ENCODE measurements at regions not wholly inside any gene's neighbourhood (a gene's known extent, or its start where the extent isn't known, plus 50 kb on each side); places are given as distances from the start of the nearest gene placed in this dataset.
"Not testable (repeated sequence)": the region's sequence is repeated elsewhere in the genome, so short reads cannot be mapped to it uniquely, and the experiment has no call there.

DNA sequence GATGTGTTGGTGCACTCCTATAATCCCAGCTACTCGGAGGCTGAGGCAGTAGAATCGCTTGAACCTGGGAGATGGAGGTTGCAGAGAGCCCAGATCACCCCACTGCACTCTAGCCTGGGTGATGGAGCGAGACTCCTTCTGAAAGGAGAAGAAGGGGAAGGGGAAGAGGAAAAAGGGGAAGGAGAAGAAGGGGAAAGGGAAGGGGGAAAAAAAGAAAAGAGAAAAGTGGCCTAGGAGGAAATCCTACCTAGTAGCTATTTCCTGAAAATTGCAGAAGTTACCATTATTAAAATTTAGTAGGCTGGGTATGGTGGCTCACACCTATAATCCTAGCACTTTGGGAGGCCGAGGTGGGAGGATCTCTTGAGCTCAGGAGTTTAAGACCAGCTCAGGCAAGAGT is 67.4 kb downstream of the ARRDC3 start:
- no peak for DNase-seq (ENCODE audit: low read depth)

- peak; percentile 27 for DNase-seq (ENCODE audit: low read depth)
Measured at GRCh38 chr5:91313757-91314673, 69.1 kb downstream of the ARRDC3 start.

DNA sequence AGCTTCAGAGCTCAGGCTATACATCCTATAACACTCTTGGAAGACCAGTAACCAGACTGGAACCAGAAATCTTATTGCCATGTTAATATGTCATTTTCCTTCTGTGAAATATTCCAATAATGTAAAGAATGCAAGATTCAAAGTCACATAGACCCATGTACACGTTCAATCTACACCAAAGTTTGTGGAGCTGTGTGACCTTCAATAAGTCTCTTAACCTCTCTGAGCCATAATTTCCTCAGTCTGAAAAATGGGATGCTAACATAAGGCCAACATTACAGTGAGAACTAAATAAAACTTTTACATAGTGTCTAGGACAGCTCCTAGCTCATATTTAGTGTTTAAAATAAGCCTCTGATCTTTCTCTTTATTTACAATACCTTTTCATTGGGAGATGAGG is 70.4 kb downstream of the ARRDC3 start:
- DNase-seq (ENCODE audit: low read depth) = no peak

- no peak for DNase-seq (ENCODE audit: low read depth)
Measured at GRCh38 chr5:91311697-91312501, 71.2 kb downstream of the ARRDC3 start.

DNA sequence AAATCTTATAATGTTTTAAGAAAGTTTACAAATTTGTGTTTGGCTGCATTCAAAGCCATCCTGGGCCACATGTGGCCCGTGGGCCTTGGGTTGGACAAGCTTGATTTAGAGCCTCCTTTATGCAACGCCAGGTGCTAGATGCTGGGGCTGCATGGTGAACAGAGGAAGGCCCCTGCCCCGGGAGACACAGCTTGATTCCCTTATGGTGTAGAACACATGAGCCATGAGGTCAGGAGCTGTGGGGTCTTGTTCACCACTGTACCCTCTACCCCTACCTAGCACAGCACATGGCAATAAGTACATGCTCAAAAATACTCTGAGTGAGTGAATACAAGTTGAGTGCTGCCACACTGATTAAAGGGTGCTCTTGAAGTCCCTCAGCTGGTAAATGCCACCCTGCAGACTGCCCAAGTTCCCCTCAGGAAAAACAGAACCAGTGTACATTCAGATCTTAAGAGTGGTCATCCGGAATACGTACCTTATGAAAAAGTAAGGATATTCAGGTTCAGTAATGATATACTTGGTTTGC is 71.9 kb downstream of the ARRDC3 start:
- DNase-seq (ENCODE audit: low read depth) = no peak

- DNase-seq (ENCODE audit: low read depth) = not testable (repeated sequence)
Measured at GRCh38 chr5:91308157-91308556, 75.0 kb downstream of the ARRDC3 start.

DNA sequence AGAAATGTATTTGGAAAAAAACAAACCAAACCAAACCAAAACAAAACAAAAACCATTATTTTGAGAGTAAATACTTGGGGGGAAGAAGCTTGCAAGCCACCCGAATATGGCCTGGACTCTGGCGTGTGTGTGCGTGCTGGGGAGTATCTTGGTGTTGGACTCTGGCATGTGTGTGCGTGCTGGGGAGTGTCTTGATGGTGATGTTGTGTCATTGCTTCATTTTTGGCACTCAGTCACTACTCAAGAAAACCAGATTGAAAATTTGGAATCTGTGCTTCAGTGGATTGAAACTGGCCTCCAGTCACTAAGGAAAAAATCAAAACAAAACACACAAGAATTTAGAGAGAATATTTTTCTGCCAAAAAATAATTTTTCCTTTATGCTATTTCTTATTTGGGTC is 76.1 kb downstream of the ARRDC3 start:
- DNase-seq (ENCODE audit: low read depth) = no peak

- DNase-seq (ENCODE audit: low read depth) = no peak
Measured at GRCh38 chr5:91306497-91306896, 76.6 kb downstream of the ARRDC3 start.

DNA sequence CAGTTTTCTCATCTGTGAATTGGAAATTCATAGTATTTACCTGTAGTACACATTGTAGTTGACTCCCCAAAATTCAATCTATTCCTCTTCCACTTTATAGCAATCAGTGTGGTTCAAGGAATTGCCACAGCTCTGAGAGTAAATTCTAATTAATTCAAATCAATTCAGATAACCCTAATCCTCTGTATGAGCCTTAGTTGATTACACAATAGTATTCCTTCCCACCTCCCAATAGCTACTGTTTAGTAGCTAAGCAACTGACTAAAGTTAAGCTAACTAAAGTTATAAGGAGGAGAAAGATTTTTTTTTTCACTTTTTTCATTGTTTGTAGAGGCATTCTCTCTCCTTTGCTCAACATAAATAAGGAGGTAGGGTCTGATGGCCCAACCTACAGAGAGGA is 77.5 kb downstream of the ARRDC3 start:
- no peak for DNase-seq (ENCODE audit: low read depth)

- DNase-seq (ENCODE audit: low read depth) = not testable (repeated sequence)
Measured at GRCh38 chr5:91304015-91304414, 79.1 kb downstream of the ARRDC3 start.

DNA sequence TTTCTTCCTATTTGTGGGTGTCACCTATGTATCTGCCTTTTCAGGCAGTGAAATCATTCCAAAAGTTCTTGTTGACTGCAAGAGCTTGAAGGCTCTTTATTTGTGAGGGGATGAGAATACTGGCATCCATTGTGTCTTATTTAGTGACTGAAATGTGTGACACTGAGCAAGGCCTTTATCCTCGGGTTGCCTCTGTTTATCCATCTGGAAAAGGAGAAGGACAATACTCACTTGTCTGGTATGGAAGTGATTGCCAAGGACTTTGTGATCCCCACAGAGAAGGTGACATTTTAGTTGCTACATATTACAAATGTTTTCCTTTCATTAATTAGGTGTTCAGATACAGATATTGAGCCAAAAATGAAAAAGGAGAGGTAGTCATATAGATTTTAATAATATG is 80.2 kb downstream of the ARRDC3 start:
- no peak for DNase-seq (ENCODE audit: low read depth)

DNA sequence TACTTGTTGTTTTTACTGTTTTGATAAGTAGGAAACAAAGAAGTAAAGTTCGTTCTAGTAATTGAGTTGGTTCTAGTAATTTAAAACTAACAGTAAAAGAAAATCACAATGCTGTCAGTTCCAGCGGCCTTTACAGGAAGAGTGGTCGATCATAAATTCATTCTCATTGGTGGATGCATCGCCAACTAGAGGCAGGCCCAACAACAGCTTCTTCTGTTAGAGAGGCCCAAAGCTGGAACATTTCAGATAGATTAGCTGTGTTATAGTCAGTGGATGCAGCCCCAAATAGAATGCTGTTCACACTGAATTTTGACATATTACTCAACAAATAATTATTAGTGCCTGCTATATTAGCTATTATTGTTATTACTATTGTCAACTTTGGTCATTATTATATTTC is 80.8 kb downstream of the ARRDC3 start:
- DNase-seq (ENCODE audit: low read depth) = no peak

DNA sequence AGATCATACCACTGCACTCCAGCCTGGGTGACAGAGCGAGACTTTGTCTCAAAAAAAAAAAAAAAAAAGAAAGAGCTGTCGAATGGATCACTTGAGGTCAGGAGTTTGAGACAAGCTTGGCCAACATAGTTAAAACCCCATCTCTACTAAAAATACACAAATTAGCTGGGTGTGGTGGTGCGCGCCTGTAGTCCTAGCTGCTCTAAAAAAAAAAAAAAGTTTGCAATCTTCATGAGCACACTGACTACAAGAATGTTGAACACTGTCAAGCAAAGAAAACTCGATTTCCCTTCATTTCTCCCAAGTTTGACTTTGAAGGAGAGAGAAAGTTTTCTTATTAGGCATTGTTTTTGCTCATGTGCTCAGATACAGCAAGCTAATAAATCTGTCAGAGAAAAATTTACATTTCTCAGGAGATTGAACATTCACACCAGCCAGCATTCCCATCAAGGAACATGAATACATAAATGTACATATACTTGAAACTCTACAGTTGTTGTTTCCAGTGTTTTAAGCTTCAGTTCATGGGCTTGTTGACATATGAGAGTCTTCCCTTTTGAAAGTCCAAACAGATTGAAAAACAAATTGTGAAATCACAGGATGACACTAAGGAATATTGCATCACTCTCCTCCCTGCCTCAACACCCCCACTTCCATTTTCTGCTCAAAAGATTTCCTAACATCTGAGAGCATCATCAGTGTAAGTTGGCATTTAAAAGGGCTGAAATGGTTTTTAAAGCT is 81.8 kb downstream of the ARRDC3 start:
- no peak for DNase-seq (ENCODE audit: low read depth)

DNA sequence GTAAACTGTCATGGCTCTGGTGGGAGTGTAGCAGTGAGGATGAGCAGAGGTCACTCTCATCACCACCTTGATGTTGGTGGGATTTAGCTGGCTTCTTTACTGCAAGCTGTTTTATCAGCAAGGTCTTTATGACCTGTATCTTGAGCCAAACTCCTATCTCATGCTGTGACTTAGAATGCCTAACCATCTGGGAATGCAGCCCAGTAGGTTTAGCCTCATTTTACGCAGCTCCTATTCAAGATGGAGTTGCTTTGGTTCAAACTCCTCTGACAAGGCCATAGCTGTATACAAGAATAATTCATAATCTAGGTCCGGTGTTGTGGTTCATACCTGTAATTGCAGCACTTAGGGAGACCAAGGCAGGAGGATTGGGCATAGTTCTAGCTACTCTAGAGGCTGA is 85.1 kb downstream of the ARRDC3 start:
- DNase-seq (ENCODE audit: low read depth) = no peak

DNA sequence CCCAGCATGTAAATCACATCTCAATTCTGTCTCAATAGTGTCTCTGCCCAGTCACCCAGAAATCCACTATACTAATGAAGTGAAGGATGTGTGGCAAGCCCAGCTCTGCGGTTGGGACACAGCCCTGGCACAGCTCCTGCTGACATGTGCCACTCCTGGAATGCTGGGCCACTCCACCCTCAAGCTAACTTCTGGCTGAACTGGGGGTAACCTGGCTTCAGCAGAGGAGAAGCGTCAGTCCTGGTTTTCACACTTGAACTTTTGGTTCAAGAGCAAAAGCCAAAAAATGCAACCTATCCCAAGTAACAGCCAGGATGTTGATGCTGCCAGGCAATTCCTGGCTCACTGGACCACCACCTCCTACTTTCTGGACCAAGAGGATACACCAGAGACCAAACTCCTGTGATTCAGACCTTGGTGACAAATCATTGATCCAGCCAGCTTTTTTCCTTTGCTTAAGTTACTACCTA is 86.4 kb downstream of the ARRDC3 start:
- DNase-seq (ENCODE audit: low read depth) = no peak

- not testable (repeated sequence) for DNase-seq (ENCODE audit: low read depth)
Measured at GRCh38 chr5:91296102-91296501, 87.0 kb downstream of the ARRDC3 start.

DNA sequence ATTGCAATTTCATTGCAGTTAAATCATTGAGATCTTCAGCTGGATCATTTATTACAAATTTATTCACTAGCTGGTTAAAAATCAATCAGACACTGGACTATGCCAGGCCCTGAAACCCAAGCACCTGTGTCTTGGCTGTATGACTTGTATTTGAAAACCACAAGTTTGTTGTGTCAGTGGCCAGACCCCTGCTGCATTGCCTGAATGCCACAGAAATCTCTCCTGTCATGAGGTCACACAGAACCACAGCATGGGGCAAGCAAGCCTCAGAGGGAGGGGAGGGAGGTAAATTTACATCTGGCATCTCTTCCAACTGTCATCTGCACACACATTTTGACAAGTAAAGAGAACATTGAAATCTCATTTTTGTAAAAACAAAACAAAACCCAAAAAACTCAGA is 90.0 kb downstream of the ARRDC3 start:
- no peak for DNase-seq (ENCODE audit: low read depth)

- no peak for DNase-seq (ENCODE audit: low read depth)
Measured at GRCh38 chr5:91291628-91292569, 91.2 kb downstream of the ARRDC3 start.

GRCh38 chr5:91288118-91288916 is 94.8 kb downstream of the ARRDC3 start:
- no peak for DNase-seq (ENCODE audit: low read depth)

- not testable (repeated sequence) for DNase-seq (ENCODE audit: low read depth)
Measured at GRCh38 chr5:91285062-91285461, 98.1 kb downstream of the ARRDC3 start.
